ENCODE measurements at regions not wholly inside any gene's neighbourhood (a gene's known extent, or its start where the extent isn't known, plus 50 kb on each side); places are given as distances from the start of the nearest gene placed in this dataset.

DNA sequence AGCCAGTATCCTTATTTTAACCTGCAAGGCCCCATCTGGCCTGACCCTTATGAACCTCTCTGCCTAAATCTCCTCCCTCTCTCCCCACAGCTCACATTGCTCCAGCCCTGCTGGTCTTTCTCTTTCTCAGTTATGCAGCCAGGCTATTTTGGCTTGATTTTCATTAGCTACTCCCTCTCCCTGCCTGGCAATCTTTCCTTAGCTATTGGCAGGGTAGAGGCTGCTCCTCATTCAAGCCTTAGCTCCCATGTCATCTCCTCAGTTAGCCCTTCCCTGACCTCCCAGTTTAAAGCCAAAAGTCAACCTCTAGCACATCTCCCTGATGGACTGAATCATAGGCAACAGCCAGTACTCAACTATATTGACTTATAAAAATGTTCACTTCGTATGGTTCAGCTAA is 214.4 kb upstream of the CELF2 start:
- in situ Hi-C loops (cut with MboI) (no loop called here), intact Hi-C loops (cut with micrococcal nuclease; ENCODE audit: unreplicated experiment) (no loop called here)
- ATAC-seq = no peak
- no peaks in the 10 kb centered on the region for H3K9me3 ChIP-seq (replicated peaks; ENCODE audit: control insufficient read depth, insufficient read depth, low read length)
- no peak overlapping the region for H3K4me3 ChIP-seq
- no peaks in the 10 kb centered on the region for H3K36me3 ChIP-seq (ENCODE audit: control insufficient read depth in 2 of 2, insufficient read depth in 2 of 2, low read length in 1 of 2)
- no peak overlapping the region for H2AFZ ChIP-seq (ENCODE audit: control insufficient read depth, low read depth, low read length)
- H3K4me2 ChIP-seq (ENCODE audit: control insufficient read depth, insufficient read depth) = no peak overlapping the region
- WGBS (ENCODE audit: insufficient coverage, insufficient replicate concordance, low lambda C conversion rate, missing lambda C conversion rate) = 0% methylated on average over 1 of the region's 1 CpG
- BruUV-seq (replicated peaks) = no TSS peak
- no peak for DNase-seq (ENCODE audit: low read depth, low spot score)
- no peaks in the 10 kb centered on the region for H3K4me1 ChIP-seq (ENCODE audit: control insufficient read depth, insufficient read depth, low read length)
- FAIRE-seq = no peak
- no peak overlapping the region for H3K9ac ChIP-seq (ENCODE audit: control insufficient read depth, insufficient read depth, low read length)
- no peaks in the 10 kb centered on the region for H3K79me2 ChIP-seq (ENCODE audit: control insufficient read depth, insufficient read depth, low read length)
- ChIA-PET SMC1A (ENCODE audit: uncharacterized antibody, unreplicated experiment) (no interaction called here), CTCF (no interaction called here), RAD21 (ENCODE audit: unreplicated experiment) (no interaction called here), POLR2A (no interaction called here)
- no peaks in the 10 kb centered on the region; a peak in 1 of 4 replicates for H3K27me3 ChIP-seq (replicated peaks in 1 of 2; ENCODE audit: control insufficient read depth in 2 of 2, insufficient read depth in 2 of 2, low read length in 1 of 2)
- H4K20me1 ChIP-seq (ENCODE audit: control insufficient read depth, insufficient read depth) = no peaks in the 10 kb centered on the region
- TF ChIP-seq ZNF274 (IDR thresholded peaks at IDR 0.05; ENCODE audit: insufficient read depth, insufficient read length) (no peak), ZBTB4 (CRISPR knock-in tag; IDR thresholded peaks at IDR 0.05) (no peak), POU2F2 (IDR thresholded peaks at IDR 0.05; ENCODE audit: borderline replicate concordance, low read depth, low read length) (no peak), HDAC6 (IDR thresholded peaks at IDR 0.05; ENCODE audit: unreplicated experiment) (no peak), ASH2L (IDR thresholded peaks at IDR 0.05; ENCODE audit: borderline replicate concordance, low read depth) (no peak), EP300 (IDR thresholded peaks at IDR 0.05; ENCODE audit: borderline replicate concordance in 1 of 2, control insufficient read depth in 1 of 2, low read depth in 2 of 2, low read length in 2 of 2) (no peak), SPI1 (IDR thresholded peaks at IDR 0.05; ENCODE audit: borderline replicate concordance, insufficient read depth, low read depth, low read length) (no peak), ZNF217 (IDR thresholded peaks at IDR 0.05) (no peak), MEF2B (IDR thresholded peaks at IDR 0.05; ENCODE audit: partially characterized antibody, poor library complexity, severe bottlenecking) (no peak), MEF2A (IDR thresholded peaks at IDR 0.05; ENCODE audit: insufficient read depth, low read depth, low read length) (no peak), TARDBP (IDR thresholded peaks at IDR 0.05; ENCODE audit: borderline replicate concordance) (no peak), MLLT1 (IDR thresholded peaks at IDR 0.05) (no peak), IKZF1 (conservative IDR thresholded peaks at IDR 0.05) (no peak), USF1 (IDR thresholded peaks at IDR 0.05; ENCODE audit: borderline replicate concordance, extremely low read length, insufficient read depth, low read depth, low read length) (no peak)
- H3K27ac ChIP-seq (ENCODE audit: control insufficient read depth, insufficient read depth) = no peak overlapping the region
